H7 (cell line): ENCODE measurements at regions not wholly inside any gene's neighbourhood (a gene's known extent, or its start where the extent isn't known, plus 50 kb on each side); places are given as distances from the start of the nearest gene placed in this dataset.
"Not testable (repeated sequence)": the region's sequence is repeated elsewhere in the genome, so short reads cannot be mapped to it uniquely, and the experiment has no call there.

Experiments
- DNase-seq: peaks from one replicate; pipeline ENCODE4 v3.0.0; 2012
- H3K27me3 ChIP-seq: 2 replicates; pipeline ENCODE4 v1.6.0; 2011; ENCODE audit warnings: mild to moderate bottlenecking, low read length; ENCODE audit not compliant: control insufficient read depth, insufficient read depth
- H3K36me3 ChIP-seq: replicated peaks from 2 replicates; pipeline ENCODE4 v1.5.1; 2011; ENCODE audit warnings: low read length; ENCODE audit not compliant: control insufficient read depth, insufficient read depth
- H3K4me3 ChIP-seq: 2 replicates; pipeline ENCODE4 v1.5.1; 2011; ENCODE audit warnings: low read depth, mild to moderate bottlenecking, control low read depth, low read length, moderate library complexity; ENCODE audit not compliant: insufficient read depth

GRCh38 chr6:14518515-14519217, 401.1 kb downstream of the CD83 start:
- no peak overlapping the region for H3K4me3 ChIP-seq
- no peak for DNase-seq
- H3K36me3 ChIP-seq, result no peaks in the 10 kb centered on the region
- H3K27me3 ChIP-seq, result no peaks in the 10 kb centered on the region

- H3K4me3 ChIP-seq, result no peak overlapping the region
- H3K36me3 ChIP-seq, result no peaks in the 10 kb centered on the region
- no peaks in the 10 kb centered on the region for H3K27me3 ChIP-seq
- no peak for DNase-seq
Observed at GRCh38 chr6:14520029-14520428, 402.5 kb downstream of the CD83 start.

DNA sequence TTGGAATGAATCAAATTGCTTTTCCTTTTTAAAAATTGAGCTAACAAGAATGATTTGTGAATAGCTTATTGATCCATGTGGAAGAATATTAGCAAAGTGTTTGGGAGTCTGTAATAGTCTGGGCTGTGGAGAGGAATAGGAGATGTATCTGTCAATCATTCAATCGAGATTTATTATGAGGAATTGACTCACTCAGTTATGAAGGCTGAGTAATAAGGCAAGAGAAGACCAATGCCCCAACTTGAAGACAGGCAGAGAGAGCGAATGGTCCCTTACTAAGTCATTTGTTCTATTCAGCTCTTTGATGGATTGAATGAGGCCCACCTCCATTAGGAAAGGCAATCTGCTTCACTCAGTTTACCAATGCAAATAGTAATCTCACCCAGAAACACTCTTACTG, 403.0 kb downstream of the CD83 start:
- DNase-seq, result no peak
- no peaks in the 10 kb centered on the region for H3K36me3 ChIP-seq
- H3K27me3 ChIP-seq, result no peaks in the 10 kb centered on the region
- H3K4me3 ChIP-seq, result no peak overlapping the region

DNA sequence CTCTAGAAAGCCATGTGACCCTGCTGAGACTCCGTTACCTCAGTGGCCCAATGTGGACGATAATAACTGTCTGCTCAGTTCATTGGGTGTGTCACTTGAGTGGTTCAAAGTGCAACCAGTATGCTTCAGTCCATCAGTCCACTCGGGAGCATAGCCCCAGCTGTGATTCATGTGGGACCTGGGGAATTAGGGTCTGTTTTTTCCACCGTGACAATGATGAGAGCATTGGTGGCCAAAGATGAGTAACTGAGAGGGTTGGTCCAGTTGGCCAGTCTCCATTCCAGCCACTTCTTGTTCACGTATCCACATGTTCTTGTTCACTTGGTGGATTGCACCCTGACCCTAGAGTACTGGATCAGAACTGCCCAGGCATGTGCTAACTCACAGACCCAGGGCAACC, 403.6 kb downstream of the CD83 start:
- no peaks in the 10 kb centered on the region for H3K27me3 ChIP-seq

GRCh38 chr6:14521861-14522260, 404.3 kb downstream of the CD83 start:
- not testable (repeated sequence) for H3K36me3 ChIP-seq, H3K4me3 ChIP-seq, DNase-seq, H3K27me3 ChIP-seq

More for the DNA sequence above, 403.6 kb downstream of the CD83 start:
- H3K36me3 ChIP-seq, result no peaks in the 10 kb centered on the region
- no peak overlapping the region for H3K4me3 ChIP-seq
- DNase-seq, result no peak

GRCh38 chr6:14524319-14524718, 406.7 kb downstream of the CD83 start:
- Histone ChIP-seq H3K36me3 (no peaks in the 10 kb centered on the region), H3K4me3 (no peak overlapping the region), H3K27me3 (no peaks in the 10 kb centered on the region)
- no peak for DNase-seq

DNA sequence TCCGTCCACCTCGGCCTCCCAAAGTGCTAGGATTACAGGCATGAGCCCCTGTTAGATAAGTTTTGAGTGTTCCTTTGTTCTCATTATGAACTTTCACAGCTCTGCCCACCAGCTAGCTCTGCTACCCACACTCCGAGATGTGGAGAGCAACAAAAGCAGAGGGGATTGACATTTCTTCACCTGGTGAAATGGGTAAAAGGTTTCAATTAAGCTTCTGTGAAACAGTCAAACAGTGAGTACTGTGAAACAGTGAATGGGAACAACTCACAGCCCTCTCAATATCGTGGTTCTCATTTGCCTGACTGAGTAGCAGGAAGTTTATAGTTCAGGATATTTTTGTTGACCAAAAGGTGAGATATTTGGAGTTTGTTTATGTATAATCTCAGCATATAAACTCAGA, 412.8 kb downstream of the CD83 start:
- Histone ChIP-seq H3K4me3 (no peak overlapping the region), H3K27me3 (no peaks in the 10 kb centered on the region), H3K36me3 (no peaks in the 10 kb centered on the region)
- no peak for DNase-seq

DNA sequence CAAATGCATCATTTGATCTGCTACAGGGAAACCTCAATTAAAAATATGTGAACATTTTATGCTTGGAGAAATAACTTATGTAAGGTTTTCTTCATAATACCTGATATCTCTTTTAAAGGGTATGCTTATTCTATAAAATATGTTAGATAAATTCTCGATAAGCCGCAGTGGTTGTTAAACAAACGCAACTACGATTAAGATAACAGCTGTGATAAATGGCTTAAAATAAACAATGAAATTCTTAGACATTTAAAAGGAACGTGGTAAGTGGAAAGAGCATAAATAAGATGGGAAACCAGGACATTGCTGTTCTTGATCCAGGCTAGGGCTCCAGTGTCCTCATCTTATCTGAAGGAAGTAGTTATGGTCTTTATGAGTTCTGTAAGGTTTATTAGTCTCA, 415.9 kb downstream of the CD83 start:
- no peak overlapping the region for H3K4me3 ChIP-seq
- no peak for DNase-seq
- H3K27me3 ChIP-seq, result no peaks in the 10 kb centered on the region
- no peaks in the 10 kb centered on the region for H3K36me3 ChIP-seq

DNA sequence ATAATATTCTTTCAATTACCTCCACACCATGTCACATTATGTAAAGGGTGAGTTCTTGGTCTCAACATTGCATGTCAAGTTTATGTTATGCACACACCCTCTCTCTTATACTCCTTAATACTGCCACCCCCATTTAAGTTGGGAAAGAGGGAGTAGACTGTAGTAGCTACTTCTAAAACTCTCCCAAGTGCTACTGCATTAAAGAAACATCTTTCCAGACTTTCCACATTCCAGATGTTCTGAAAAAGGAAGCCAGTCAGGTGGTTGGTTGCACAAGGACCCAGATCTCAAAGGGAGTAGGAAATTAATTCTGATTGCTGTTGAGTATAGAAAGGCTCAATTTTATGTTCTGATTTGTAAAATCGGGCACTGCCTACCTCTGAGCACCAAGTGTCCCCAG, 419.5 kb downstream of the CD83 start:
- Histone ChIP-seq H3K36me3 (no peaks in the 10 kb centered on the region), H3K4me3 (no peak overlapping the region), H3K27me3 (no peaks in the 10 kb centered on the region)
- no peak for DNase-seq

GRCh38 chr6:14540276-14540675, 422.7 kb downstream of the CD83 start:
- DNase-seq, result no peak
- no peaks in the 10 kb centered on the region for H3K36me3 ChIP-seq
- H3K27me3 ChIP-seq, result no peaks in the 10 kb centered on the region
- H3K4me3 ChIP-seq, result no peak overlapping the region

- H3K4me3 ChIP-seq, result no peak overlapping the region
- peak; percentile 35 for DNase-seq
Observed at GRCh38 chr6:14540810-14541540, 423.4 kb downstream of the CD83 start.

DNA sequence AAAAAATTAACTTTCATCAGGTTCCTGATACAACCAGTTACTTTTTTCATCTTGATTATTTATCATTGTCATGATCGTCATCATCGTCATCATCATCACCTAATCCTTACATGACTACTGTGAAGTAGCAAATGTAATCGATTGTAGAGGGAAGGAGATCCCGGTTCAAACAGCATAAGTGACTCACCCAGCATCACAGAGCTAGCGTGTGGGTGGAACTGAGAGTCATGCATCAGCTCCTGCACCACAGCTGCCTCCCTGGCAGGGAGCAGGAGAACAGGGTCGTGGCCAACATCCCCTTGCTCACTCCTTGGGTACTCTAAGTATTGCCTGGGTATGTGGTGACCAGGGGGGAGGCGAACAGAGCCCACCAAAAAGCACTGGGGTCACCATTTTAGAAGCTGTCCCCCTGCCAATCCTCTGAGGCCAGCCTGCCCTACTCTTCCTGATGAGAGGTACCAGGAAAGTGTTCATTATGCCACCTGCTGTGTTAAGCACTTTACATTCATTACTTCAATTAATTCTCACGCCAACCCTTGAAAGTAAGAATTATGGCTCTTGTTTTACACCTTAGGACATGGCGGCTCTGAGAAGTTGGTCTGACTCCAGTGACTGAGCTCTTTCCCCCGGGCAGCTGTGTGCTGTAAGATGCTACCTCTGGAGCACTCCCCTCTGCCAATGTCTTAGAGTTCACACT, 425.2 kb downstream of the CD83 start:
- Histone ChIP-seq H3K4me3 (no peak overlapping the region), H3K27me3 (no peaks in the 10 kb centered on the region), H3K36me3 (no peaks in the 10 kb centered on the region)
- DNase-seq, result no peak

More at GRCh38 chr6:14540810-14541540, 423.4 kb downstream of the CD83 start:
- Histone ChIP-seq H3K27me3 (no peaks in the 10 kb centered on the region), H3K36me3 (no peaks in the 10 kb centered on the region)

DNA sequence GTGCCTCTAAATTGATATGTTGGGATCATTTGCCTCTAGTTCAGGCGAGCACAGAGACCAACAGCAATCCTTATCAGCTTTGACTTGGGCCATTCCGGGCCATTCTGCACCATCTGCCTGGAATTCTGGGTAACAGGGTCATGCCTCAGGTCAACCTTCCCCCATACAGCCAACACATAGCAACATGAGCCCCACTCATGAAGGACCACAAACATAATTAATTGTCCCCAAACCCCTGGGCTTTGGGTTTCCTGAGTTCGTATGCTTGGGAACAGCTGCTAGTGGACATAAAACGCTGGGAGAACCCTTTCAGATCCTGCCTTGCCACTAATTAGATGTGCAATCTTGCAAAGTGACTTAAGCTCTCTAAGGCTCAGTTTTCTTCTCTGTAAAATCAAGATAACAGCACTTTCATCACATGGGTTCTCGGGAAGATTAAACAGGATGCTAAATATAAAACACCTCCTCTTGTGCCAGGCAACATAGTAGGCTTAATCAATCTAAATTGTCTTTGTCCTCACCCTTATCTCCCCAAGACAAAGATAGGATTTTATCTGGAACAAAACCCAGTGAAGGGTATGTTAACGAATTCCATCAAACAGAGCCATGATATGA, 426.5 kb downstream of the CD83 start:
- no peak for DNase-seq
- H3K36me3 ChIP-seq, result no peaks in the 10 kb centered on the region
- no peak overlapping the region for H3K4me3 ChIP-seq
- H3K27me3 ChIP-seq, result no peaks in the 10 kb centered on the region

DNA sequence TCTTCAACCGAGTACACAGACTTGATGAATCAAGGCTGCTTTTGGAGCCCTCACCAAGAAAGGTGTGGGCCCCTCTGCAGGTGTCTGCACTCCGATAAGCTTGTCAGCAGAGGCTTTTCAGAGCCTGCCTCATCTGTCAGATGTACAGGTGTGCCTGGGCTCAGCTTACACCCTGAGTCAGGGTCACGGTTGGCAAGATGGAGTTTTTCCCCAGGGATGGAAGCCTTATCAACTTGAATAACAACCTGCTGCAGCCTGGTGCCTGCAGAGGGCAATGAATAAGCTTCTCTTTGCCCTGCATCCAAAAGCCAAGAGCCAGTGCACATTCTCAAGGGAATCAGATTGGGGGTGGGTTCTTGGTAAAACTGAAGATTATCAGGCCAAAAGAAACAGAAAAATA, 427.1 kb downstream of the CD83 start:
- no peak for DNase-seq
- Histone ChIP-seq H3K27me3 (no peaks in the 10 kb centered on the region), H3K36me3 (no peaks in the 10 kb centered on the region), H3K4me3 (no peak overlapping the region)

- no peaks in the 10 kb centered on the region for H3K27me3 ChIP-seq
- H3K36me3 ChIP-seq, result no peaks in the 10 kb centered on the region
- no peak for DNase-seq
- no peak overlapping the region for H3K4me3 ChIP-seq
Observed at GRCh38 chr6:14545496-14545895, 427.9 kb downstream of the CD83 start.
